HUES64 (cell line): ENCODE measurements at regions not wholly inside any gene's neighbourhood (a gene's known extent, or its start where the extent isn't known, plus 50 kb on each side); places are given as distances from the start of the nearest gene placed in this dataset.
A peak's percentile ranks its signal among the peaks of the same experiment; 100 is the strongest.

Source experiments
- H3K27ac ChIP-seq: 2 replicates; pipeline ENCODE4 v1.7.0; 2013; ENCODE audit warnings: low read depth, low read length, inconsistent platforms
- H3K27me3 ChIP-seq: 2 replicates; pipeline ENCODE4 v1.6.1; 2013; ENCODE audit warnings: mild to moderate bottlenecking, low read length; ENCODE audit not compliant: insufficient read depth
- H3K36me3 ChIP-seq: 2 replicates; pipeline ENCODE4 v1.6.1; 2013; ENCODE audit warnings: mild to moderate bottlenecking, low read length; ENCODE audit not compliant: insufficient read depth
- H3K4me1 ChIP-seq: 2 replicates; pipeline ENCODE4 v1.6.1; 2013; ENCODE audit warnings: mild to moderate bottlenecking, low read length, moderate library complexity; ENCODE audit not compliant: insufficient read depth
- H3K4me3 ChIP-seq: 2 replicates; pipeline ENCODE4 v1.5.1; 2013; ENCODE audit warnings: mild to moderate bottlenecking, low read length, moderate library complexity
- H3K9ac ChIP-seq: 2 replicates; pipeline ENCODE4 v1.6.1; 2013; ENCODE audit warnings: mild to moderate bottlenecking, low read depth, low read length
- H3K9me3 ChIP-seq: 2 replicates; pipeline ENCODE4 v1.6.1; 2013; ENCODE audit warnings: low read depth, low read length; ENCODE audit not compliant: insufficient read depth
- WGBS: fragments of 150-250, 120-280 bp; methylation state at CpG from one replicate; pipeline ENCODE4 v1.1.7; 2013; ENCODE audit warnings: missing lambda C conversion rate; 5-methylcytosine and 5-hydroxymethylcytosine counted together

GRCh38 chr5:54883374-54884194 lies 101.8 kb downstream of the ESM1 start:
- WGBS: 4% methylated on average over 72 of the region's 75 CpGs
- Histone ChIP-seq H3K4me3 (peak overlapping the region; percentile 59), H3K4me1 (0 out of 2 replicates have a peak, but pooled peaks cover 4% of the 10 kb centered on the region)

GRCh38 chr5:54882841-54883240 lies 102.6 kb downstream of the ESM1 start:
- WGBS: 89% methylated on average over 8 of the region's 8 CpGs
- peaks cover 38% of the 10 kb centered on the region for H3K27me3 ChIP-seq
- peak overlapping the region; percentile 59; the same call in 1 of the 2 replicates for H3K4me3 ChIP-seq
- no peak overlapping the region for H3K27ac ChIP-seq
- H3K9ac ChIP-seq: no peak overlapping the region
- peaks cover 19% of the 10 kb centered on the region for H3K9me3 ChIP-seq
- 0 out of 2 replicates have a peak, but pooled peaks cover 4% of the 10 kb centered on the region for H3K4me1 ChIP-seq
- no peaks in the 10 kb centered on the region for H3K36me3 ChIP-seq

More at GRCh38 chr5:54883374-54884194, 101.8 kb downstream of the ESM1 start:
- Histone ChIP-seq H3K27ac (no peak overlapping the region), H3K36me3 (no peaks in the 10 kb centered on the region), H3K27me3 (peaks cover 38% of the 10 kb centered on the region), H3K9me3 (peaks cover 19% of the 10 kb centered on the region), H3K9ac (peak overlapping the region; percentile 62)

GRCh38 chr5:54882101-54882500 lies 103.3 kb downstream of the ESM1 start:
- peaks cover 19% of the 10 kb centered on the region for H3K9me3 ChIP-seq
- peaks cover 9% of the 10 kb centered on the region; the same call in 1 of the 2 replicates for H3K4me1 ChIP-seq
- H3K27ac ChIP-seq: no peak overlapping the region
- 88% methylated on average over 3 of the region's 4 CpGs for WGBS
- H3K36me3 ChIP-seq: no peaks in the 10 kb centered on the region
- no peak overlapping the region for H3K4me3 ChIP-seq
- H3K9ac ChIP-seq: no peak overlapping the region
- peaks cover 38% of the 10 kb centered on the region for H3K27me3 ChIP-seq

DNA sequence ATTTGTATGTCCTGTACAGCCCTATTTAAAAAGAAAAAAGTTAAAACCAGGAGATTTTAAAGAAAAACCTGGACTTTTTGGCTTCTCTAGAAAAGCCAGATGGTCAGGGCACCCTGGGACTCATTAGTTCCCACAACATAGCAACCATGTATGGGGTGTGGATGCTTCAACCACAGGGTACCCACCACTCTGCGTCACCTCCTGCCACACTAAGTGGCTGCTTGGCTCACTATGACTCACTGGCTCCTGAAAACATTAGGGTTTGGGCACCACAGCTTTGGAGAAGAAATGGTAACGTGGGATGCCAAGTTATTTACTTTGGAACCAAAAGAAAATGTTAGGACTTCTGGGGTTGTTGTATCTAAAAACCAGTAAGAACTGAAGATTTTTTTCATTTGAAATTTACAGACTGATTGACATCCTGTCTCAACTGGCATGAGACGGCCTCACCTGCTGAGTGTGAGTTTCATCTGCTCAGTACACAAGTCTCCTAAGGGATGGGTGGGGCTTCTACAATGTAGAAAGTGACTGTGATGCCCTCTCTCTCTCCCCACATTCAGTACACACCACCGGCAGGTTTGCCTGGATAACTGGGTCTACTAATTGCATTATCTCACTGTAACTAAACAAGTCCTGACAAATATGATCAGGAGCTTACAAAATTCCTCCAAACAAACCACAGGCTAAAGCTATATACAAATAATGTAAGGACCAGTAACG lies 103.9 kb downstream of the ESM1 start:
- Histone ChIP-seq H3K4me1 (peaks cover 13% of the 10 kb centered on the region; the same call in 1 of the 2 replicates), H3K27me3 (peaks cover 38% of the 10 kb centered on the region), H3K9me3 (peaks cover 16% of the 10 kb centered on the region), H3K27ac (no peak overlapping the region), H3K36me3 (no peaks in the 10 kb centered on the region), H3K9ac (no peak overlapping the region), H3K4me3 (no peak overlapping the region)
- WGBS: 96% methylated on average over 4 of the region's 5 CpGs

DNA sequence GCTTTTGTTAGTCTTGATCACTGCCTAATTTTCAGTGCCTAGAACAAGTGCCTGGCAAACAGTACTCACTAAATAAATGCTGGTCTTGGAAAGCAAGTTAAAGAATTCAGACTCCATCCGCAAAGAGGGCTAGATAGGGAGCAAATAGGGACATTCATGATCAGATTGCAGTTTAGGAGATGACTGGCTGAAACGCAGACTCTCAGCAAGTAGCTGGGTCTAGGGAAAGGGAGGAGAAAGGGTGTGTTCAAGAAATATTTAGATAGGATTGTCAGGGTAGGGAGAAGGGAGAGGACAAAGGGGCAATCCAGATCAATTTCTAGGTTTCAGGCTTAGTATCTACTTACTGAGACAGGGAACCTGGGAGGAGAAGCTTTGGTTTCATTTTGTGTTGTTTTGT lies 108.4 kb downstream of the ESM1 start:
- H3K9me3 ChIP-seq: no peaks in the 10 kb centered on the region
- H3K27ac ChIP-seq: no peak overlapping the region
- H3K27me3 ChIP-seq: peaks cover 4% of the 10 kb centered on the region; the same call in 1 of the 2 replicates
- no peak overlapping the region for H3K4me3 ChIP-seq
- H3K4me1 ChIP-seq: peaks cover 21% of the 10 kb centered on the region; the same call in 1 of the 2 replicates
- WGBS: 66% methylated on average over 2 of the region's 2 CpGs
- no peaks in the 10 kb centered on the region for H3K36me3 ChIP-seq
- no peak overlapping the region for H3K9ac ChIP-seq

DNA sequence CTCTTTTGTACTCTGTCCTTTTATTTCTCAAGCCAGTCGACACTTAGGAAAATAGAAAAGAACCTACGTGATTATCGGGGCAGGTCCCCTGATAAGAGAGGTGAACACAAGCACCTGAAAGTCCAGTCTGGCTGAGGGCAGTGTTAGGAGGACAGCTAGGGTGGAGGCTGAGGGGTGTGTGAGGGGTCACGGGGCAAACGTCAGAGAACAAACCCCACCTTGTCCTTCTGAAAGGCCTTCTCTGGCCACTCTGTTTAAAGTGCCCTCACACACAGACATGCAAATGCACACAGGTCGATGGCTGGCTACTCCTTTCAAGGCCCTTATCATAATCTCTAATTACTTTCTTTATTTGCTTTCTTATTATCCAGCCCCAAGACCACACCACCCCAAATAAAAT lies 108.8 kb downstream of the ESM1 start:
- Histone ChIP-seq H3K36me3 (no peaks in the 10 kb centered on the region), H3K9me3 (no peaks in the 10 kb centered on the region), H3K4me3 (no peak overlapping the region), H3K27me3 (peaks cover under 1% of the 10 kb centered on the region; the same call in 1 of the 2 replicates), H3K27ac (no peak overlapping the region), H3K9ac (no peak overlapping the region), H3K4me1 (peaks cover 21% of the 10 kb centered on the region; the same call in 1 of the 2 replicates)
- WGBS: 61% methylated on average over 6 of the region's 6 CpGs

GRCh38 chr5:54874337-54875021 lies 110.9 kb downstream of the ESM1 start:
- no peak overlapping the region for H3K9ac ChIP-seq
- H3K4me3 ChIP-seq: no peak overlapping the region
- no peaks in the 10 kb centered on the region for H3K9me3 ChIP-seq
- no peak overlapping the region for H3K27ac ChIP-seq
- H3K36me3 ChIP-seq: no peaks in the 10 kb centered on the region
- H3K4me1 ChIP-seq: peaks cover 21% of the 10 kb centered on the region; the same call in 1 of the 2 replicates
- WGBS: 68% methylated on average over 6 of the region's 7 CpGs
- H3K27me3 ChIP-seq: no peaks in the 10 kb centered on the region

DNA sequence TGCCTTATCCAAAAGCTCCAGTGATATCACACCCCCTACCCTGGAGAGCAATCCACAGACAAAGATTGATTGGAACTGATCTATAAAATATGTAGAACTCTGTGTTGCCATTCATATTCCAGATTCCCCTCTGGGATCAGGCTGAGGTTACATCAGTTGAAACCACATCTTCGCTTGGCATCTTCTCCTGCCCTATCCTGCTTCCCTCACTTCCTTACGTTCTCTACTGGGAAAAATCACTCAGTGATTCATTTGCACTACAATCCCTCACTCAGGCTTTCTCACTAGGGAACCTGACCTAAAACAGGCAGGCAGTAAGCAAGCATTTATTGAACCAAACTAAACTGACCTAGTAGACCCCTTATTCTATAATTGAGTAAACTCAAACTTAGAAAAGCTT lies 111.7 kb downstream of the ESM1 start:
- no peaks in the 10 kb centered on the region for H3K27me3 ChIP-seq
- peaks cover 21% of the 10 kb centered on the region; the same call in 1 of the 2 replicates for H3K4me1 ChIP-seq
- H3K9ac ChIP-seq: no peak overlapping the region
- no peaks in the 10 kb centered on the region for H3K36me3 ChIP-seq
- H3K4me3 ChIP-seq: no peak overlapping the region
- no peak overlapping the region for H3K27ac ChIP-seq
- 52% methylated on average over 2 of the region's 2 CpGs for WGBS
- H3K9me3 ChIP-seq: no peaks in the 10 kb centered on the region

DNA sequence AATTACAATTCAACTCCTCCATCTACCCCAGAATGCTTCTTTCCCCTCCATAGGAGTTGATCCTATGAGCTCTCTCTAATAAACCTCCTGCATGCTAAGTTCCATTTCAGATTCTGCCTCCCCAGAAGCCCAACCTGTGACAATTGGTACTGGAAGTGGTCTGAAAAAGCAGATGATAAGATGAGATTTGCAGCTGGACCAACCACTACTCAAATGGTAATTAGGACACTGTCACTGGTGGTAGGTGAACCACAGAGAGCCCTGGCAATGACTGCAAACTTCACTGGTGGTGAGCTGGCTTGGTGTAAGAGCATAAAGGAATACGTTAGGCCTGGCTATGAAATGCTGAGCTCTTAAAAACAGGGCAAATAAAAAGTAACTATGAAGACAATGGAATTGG lies 112.6 kb downstream of the ESM1 start:
- peaks cover 21% of the 10 kb centered on the region; the same call in 1 of the 2 replicates for H3K4me1 ChIP-seq
- no peak overlapping the region for H3K9ac ChIP-seq
- WGBS: 82% methylated on average over 1 of the region's 1 CpG
- no peak overlapping the region for H3K4me3 ChIP-seq
- H3K9me3 ChIP-seq: no peaks in the 10 kb centered on the region
- no peak overlapping the region for H3K27ac ChIP-seq
- H3K27me3 ChIP-seq: no peaks in the 10 kb centered on the region
- H3K36me3 ChIP-seq: no peaks in the 10 kb centered on the region

GRCh38 chr5:54870271-54870670 lies 115.1 kb downstream of the ESM1 start:
- H3K36me3 ChIP-seq: no peaks in the 10 kb centered on the region
- H3K27ac ChIP-seq: no peak overlapping the region
- WGBS: 91% methylated on average over 3 of the region's 3 CpGs
- no peaks in the 10 kb centered on the region for H3K27me3 ChIP-seq
- 0 out of 2 replicates have a peak, but pooled peaks cover 12% of the 10 kb centered on the region for H3K4me1 ChIP-seq
- no peaks in the 10 kb centered on the region for H3K9me3 ChIP-seq
- no peak overlapping the region for H3K9ac ChIP-seq
- H3K4me3 ChIP-seq: no peak overlapping the region
